Suprapubic skin (tissue), 3 donors: ENCODE measurements at regions not wholly inside any gene's neighbourhood (a gene's known extent, or its start where the extent isn't known, plus 50 kb on each side); places are given as distances from the start of the nearest gene placed in this dataset.

Experiments
- CTCF ChIP-seq, 2 donors: fragments of 200-600 bp in 1 of 2; fragments of 450-650 bp in 1 of 2; sonication (generic) in 1 of 2; IDR thresholded peaks; one replicate each; pipeline ENCODE4 v1.5.1; 2016 to 2019; ENCODE audit warnings: antibody characterized with exemption in 2 of 2, mild to moderate bottlenecking in 1 of 2, moderate library complexity in 1 of 2
- EP300 ChIP-seq: sonication (generic); formaldehyde crosslinking; IDR thresholded peaks from one replicate; pipeline ENCODE4 v1.6.1; 2017; ENCODE audit warnings: antibody characterized with exemption

GRCh38 chr11:33967451-33967850, 75.6 kb upstream of the LMO2 start:
- TF ChIP-seq CTCF (IDR thresholded peaks at IDR 0.05), result no peak
- TF ChIP-seq EP300, result no peak
